GM06990 (cell line): ENCODE measurements at regions not wholly inside any gene's neighbourhood (a gene's known extent, or its start where the extent isn't known, plus 50 kb on each side); places are given as distances from the start of the nearest gene placed in this dataset.

Experiments used
- DNase-seq: peaks from one replicate; pipeline ENCODE4 v3.0.0-alpha.2; 2011; ENCODE audit not compliant: insufficient read length; ENCODE audit errors: extremely low read depth
- H3K27me3 ChIP-seq: replicated peaks from 2 replicates; pipeline ENCODE4 v1.6.0; 2011; ENCODE audit warnings: low read length; ENCODE audit not compliant: control insufficient read depth, insufficient read depth
- H3K36me3 ChIP-seq: 2 replicates; pipeline ENCODE4 v1.5.1; 2011; ENCODE audit warnings: low read length; ENCODE audit not compliant: control insufficient read depth, insufficient read depth
- H3K4me3 ChIP-seq: replicated peaks from 2 replicates; pipeline ENCODE4 v1.5.1; 2011; ENCODE audit warnings: low read depth, mild to moderate bottlenecking, control low read depth, low read length
- CTCF ChIP-seq: IDR thresholded peaks from 2 replicates; pipeline ENCODE4 v1.5.1; 2011; ENCODE audit warnings: low read length, control low read depth, mild to moderate bottlenecking, inconsistent platforms; ENCODE audit not compliant: insufficient read depth, poor library complexity, severe bottlenecking

GRCh38 chr2:40646642-40647041 is 194.8 kb upstream of the SLC8A1 start:
- no peaks in the 10 kb centered on the region for H3K36me3 ChIP-seq
- H3K4me3 ChIP-seq: no peak overlapping the region
- DNase-seq: no peak
- H3K27me3 ChIP-seq: no peaks in the 10 kb centered on the region
- TF ChIP-seq CTCF: no peak

GRCh38 chr2:40652155-40652554 is 200.3 kb upstream of the SLC8A1 start:
- Histone ChIP-seq H3K27me3 (no peaks in the 10 kb centered on the region), H3K4me3 (no peak overlapping the region), H3K36me3 (no peaks in the 10 kb centered on the region)
- DNase-seq: no peak
- no peak for TF ChIP-seq CTCF

- Histone ChIP-seq H3K36me3 (no peaks in the 10 kb centered on the region), H3K4me3 (no peak overlapping the region), H3K27me3 (no peaks in the 10 kb centered on the region)
- DNase-seq: no peak
- no peak for TF ChIP-seq CTCF
Observed at GRCh38 chr2:40653829-40654228, 201.9 kb upstream of the SLC8A1 start.

- H3K4me3 ChIP-seq: no peak overlapping the region
- TF ChIP-seq CTCF: no peak
- no peak for DNase-seq
- H3K36me3 ChIP-seq: no peaks in the 10 kb centered on the region
- H3K27me3 ChIP-seq: no peaks in the 10 kb centered on the region
Observed at GRCh38 chr2:40654346-40654745, 202.5 kb upstream of the SLC8A1 start.

GRCh38 chr2:40658941-40659340 is 207.1 kb upstream of the SLC8A1 start:
- DNase-seq: no peak
- Histone ChIP-seq H3K27me3 (no peaks in the 10 kb centered on the region), H3K4me3 (no peak overlapping the region), H3K36me3 (no peaks in the 10 kb centered on the region)
- no peak for TF ChIP-seq CTCF

GRCh38 chr2:40665493-40666232 is 213.8 kb upstream of the SLC8A1 start:
- no peak for DNase-seq
- Histone ChIP-seq H3K36me3 (no peaks in the 10 kb centered on the region), H3K27me3 (no peaks in the 10 kb centered on the region), H3K4me3 (no peak overlapping the region)
- TF ChIP-seq CTCF: no peak
